Adrenal gland (tissue), 5 donors: ENCODE measurements at regions not wholly inside any gene's neighbourhood (a gene's known extent, or its start where the extent isn't known, plus 50 kb on each side); places are given as distances from the start of the nearest gene placed in this dataset.

Experiments used
- CTCF ChIP-seq, 6 experiments: fragments of 450-650 bp in 4 of 6; fragments of 200-600 bp in 2 of 6; sonication (generic) in 1 of 6; IDR thresholded peaks; 1 replicate in 5 of 6; 2 replicates in 1 of 6; pipeline versions ENCODE4 v1.5.1 to v1.8.0; 2016 to 2021; ENCODE audit warnings: antibody characterized with exemption in 6 of 6, mild to moderate bottlenecking in 2 of 6, moderate library complexity in 1 of 6
- POLR2A ChIP-seq, 2 donors: fragments of 450-650 bp; IDR thresholded peaks; one replicate each; pipeline ENCODE4 v1.6.1; 2017; ENCODE audit warnings: antibody characterized with exemption in 2 of 2, mild to moderate bottlenecking in 2 of 2, moderate library complexity in 1 of 2
- donor health status: DM: no; HTN: no; CAD: no.

GRCh38 chr12:106004289-106004688 lies 134.5 kb downstream of the NUAK1 start:
- TF ChIP-seq CTCF (IDR thresholded peaks at IDR 0.05) = no peak
- no peak for TF ChIP-seq POLR2A (IDR thresholded peaks at IDR 0.05)
